GM20000 (cell line): ENCODE measurements at regions not wholly inside any gene's neighbourhood (a gene's known extent, or its start where the extent isn't known, plus 50 kb on each side); places are given as distances from the start of the nearest gene placed in this dataset.

Experiments used
- DNase-seq: peaks from one replicate; pipeline ENCODE4 v3.0.0; 2012; ENCODE audit warnings: low spot score
- TF ChIP-seq, protein P1 (sequence below): IDR thresholded peaks from 2 replicates; pipeline ENCODE4 v1.5.1; 2012; ENCODE audit warnings: mild to moderate bottlenecking, control low read depth; ENCODE audit errors: extremely low read depth, missing control alignments

DNA sequence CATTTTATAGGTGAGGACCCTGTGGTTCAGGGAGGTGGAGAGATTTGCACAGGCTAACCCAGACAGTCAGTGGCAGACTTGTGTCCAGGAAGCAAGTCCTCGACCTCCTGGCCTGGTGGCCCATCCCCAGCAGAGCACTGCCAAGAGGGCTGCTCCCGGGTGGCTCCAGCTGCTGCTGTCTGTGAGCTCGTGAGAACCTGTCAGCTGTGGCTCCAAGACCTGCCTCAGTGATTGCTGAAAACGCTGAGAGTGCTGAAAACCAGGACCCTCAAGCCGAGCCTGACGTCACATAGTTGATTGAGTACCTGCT lies 74.2 kb downstream of the RTL9 start:
- TF ChIP-seq, protein P1, sequence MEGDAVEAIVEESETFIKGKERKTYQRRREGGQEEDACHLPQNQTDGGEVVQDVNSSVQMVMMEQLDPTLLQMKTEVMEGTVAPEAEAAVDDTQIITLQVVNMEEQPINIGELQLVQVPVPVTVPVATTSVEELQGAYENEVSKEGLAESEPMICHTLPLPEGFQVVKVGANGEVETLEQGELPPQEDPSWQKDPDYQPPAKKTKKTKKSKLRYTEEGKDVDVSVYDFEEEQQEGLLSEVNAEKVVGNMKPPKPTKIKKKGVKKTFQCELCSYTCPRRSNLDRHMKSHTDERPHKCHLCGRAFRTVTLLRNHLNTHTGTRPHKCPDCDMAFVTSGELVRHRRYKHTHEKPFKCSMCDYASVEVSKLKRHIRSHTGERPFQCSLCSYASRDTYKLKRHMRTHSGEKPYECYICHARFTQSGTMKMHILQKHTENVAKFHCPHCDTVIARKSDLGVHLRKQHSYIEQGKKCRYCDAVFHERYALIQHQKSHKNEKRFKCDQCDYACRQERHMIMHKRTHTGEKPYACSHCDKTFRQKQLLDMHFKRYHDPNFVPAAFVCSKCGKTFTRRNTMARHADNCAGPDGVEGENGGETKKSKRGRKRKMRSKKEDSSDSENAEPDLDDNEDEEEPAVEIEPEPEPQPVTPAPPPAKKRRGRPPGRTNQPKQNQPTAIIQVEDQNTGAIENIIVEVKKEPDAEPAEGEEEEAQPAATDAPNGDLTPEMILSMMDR: no peak
- no peak for DNase-seq

- DNase-seq: no peak
- TF ChIP-seq, protein P1: no peak
Measured at GRCh38 chrX:110435196-110435595, 76.5 kb downstream of the RTL9 start.

- TF ChIP-seq, protein P1: no peak
- no peak for DNase-seq
Measured at GRCh38 chrX:110436523-110436922, 77.9 kb downstream of the RTL9 start.

DNA sequence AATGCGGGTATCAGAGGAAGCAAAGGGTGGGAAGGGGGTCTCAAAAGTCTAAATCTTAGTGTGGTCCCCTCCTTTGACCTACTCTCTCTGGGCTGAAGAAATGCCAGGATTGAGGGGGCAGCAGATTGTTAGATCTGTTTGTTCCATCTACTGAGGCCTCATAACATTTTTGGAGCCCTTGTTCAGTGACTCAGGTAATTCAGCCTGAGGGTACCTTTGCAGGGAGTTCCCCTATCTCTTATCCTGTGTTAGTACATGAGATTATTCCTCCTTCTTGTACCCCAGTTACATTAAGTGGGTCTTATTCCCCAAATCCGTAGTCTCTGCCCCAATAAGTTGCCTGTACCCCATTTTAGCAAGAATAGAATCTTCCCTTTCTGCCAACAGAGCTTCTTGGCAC lies 79.0 kb downstream of the RTL9 start:
- TF ChIP-seq, protein P1: no peak
- no peak for DNase-seq

DNA sequence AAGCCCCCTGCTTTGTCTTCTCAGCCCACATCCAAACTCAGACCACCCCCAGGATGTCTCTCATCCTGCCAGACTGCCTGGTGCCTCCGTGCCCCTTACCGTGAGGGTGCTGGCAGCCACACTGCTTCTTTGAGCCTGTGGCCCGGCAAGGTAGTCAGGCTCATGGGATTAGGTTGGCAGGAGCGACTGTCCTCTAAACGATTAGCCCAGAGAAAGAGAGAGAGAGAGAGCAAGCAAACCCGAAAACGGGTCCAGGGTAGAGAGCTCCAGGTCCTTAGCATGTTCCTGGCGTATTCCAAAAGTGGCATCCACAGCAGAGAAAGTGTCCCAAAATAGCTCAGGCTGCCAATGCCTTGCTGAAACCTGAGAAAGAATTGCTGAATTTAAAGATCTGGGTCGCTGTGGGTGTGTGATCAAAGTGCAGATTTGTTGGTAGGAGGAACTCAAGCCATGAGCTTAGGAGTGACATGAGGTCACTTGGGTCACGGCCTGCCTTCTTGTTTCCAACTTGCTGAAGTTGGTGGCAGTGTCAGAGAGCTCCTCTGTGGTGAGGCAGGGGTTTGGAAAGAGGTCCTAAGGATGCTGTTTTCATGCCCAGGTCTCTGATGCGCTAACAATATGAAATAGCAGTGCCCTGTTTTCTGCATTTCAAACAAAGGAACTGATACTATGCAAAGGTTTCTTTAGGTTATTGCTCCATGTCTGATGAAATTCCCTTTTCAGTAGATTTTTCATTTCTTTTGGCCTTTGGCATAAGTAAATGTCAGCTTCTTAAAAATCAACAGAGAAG lies 81.6 kb downstream of the RTL9 start:
- TF ChIP-seq, protein P1: no peak
- no peak for DNase-seq

DNA sequence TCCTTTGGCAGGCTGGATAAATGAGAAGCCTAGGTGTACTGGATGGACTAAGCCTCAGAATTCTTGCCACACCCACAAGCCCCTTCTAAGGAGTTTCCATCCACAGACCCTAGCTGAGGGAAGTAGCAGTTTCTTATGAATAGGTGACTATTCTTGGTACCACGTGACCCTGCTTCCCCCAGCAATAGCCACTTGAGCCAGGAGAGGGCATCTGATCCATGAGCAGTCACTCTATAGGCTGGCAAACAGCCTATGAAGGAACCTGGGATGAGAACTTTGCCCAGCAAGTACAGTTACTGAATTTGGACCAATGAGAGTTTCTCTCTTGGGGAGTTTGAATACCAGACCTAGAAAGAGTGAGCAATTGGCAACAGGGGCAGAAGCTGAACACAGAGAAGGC lies 84.0 kb downstream of the RTL9 start:
- TF ChIP-seq, protein P1: no peak
- DNase-seq: peak; percentile 9

GRCh38 chrX:110444996-110445395 lies 86.3 kb downstream of the RTL9 start:
- TF ChIP-seq, protein P1: no peak
- no peak for DNase-seq
